Liver (tissue), 3 donors: ENCODE measurements at regions not wholly inside any gene's neighbourhood (a gene's known extent, or its start where the extent isn't known, plus 50 kb on each side); places are given as distances from the start of the nearest gene placed in this dataset.

Experiments
- CTCF ChIP-seq: fragments of 150-350 bp; IDR thresholded peaks from 2 replicates; pipeline ENCODE4 v1.5.1; 2017; ENCODE audit warnings: improper control_type of control experiment, low read depth, low read length; ENCODE audit not compliant: missing input control
- EGR1 ChIP-seq, 2 donors: IDR thresholded peaks; 2 replicates each; pipeline ENCODE4 v1.6.1; 2016 to 2018; ENCODE audit warnings: antibody characterized with exemption in 2 of 2, low read depth in 2 of 2
- JUND ChIP-seq, 2 donors: IDR thresholded peaks; 2 replicates each; pipeline ENCODE4 v1.6.1; 2016; ENCODE audit warnings: antibody characterized with exemption in 2 of 2
- RAD21 ChIP-seq, 2 donors: IDR thresholded peaks; 2 replicates each; pipeline ENCODE4 v1.6.1; 2016; ENCODE audit warnings: antibody characterized with exemption in 2 of 2, mild to moderate bottlenecking in 2 of 2
- RXRA ChIP-seq, 2 donors: IDR thresholded peaks; 2 replicates each; pipeline ENCODE4 v1.6.1; 2017 to 2018; ENCODE audit warnings: antibody characterized with exemption in 2 of 2, mild to moderate bottlenecking in 1 of 2
- SP1 ChIP-seq: IDR thresholded peaks from 2 replicates; pipeline ENCODE4 v1.6.1; 2018; ENCODE audit warnings: antibody characterized with exemption, mild to moderate bottlenecking
- TAF1 ChIP-seq: conservative IDR thresholded peaks from 2 replicates; pipeline ENCODE4 v1.6.1; 2016; ENCODE audit warnings: antibody characterized with exemption, mild to moderate bottlenecking
- TF ChIP-seq, protein P1 (sequence below): IDR thresholded peaks from 2 replicates; pipeline ENCODE4 v1.6.1; 2016; ENCODE audit warnings: antibody characterized with exemption
- donor health status: healthy.
- donor health status: healthy.

- TF ChIP-seq CTCF, result no peak
- no peak for TF ChIP-seq JUND (IDR thresholded peaks at IDR 0.05)
- no peak for TF ChIP-seq RXRA (IDR thresholded peaks at IDR 0.05)
- TF ChIP-seq, protein P1, sequence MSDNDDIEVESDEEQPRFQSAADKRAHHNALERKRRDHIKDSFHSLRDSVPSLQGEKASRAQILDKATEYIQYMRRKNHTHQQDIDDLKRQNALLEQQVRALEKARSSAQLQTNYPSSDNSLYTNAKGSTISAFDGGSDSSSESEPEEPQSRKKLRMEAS, result no peak
- no peak for TF ChIP-seq EGR1 (IDR thresholded peaks at IDR 0.05; ENCODE audit: low read depth in 2 of 2)
- no peak for TF ChIP-seq TAF1
- TF ChIP-seq SP1, result no peak
- TF ChIP-seq RAD21 (IDR thresholded peaks at IDR 0.05), result no peak
Measured at GRCh38 chr13:109293166-109293565, 493.2 kb downstream of the IRS2 start.
